GM12865 (cell line): ENCODE measurements at regions not wholly inside any gene's neighbourhood (a gene's known extent, or its start where the extent isn't known, plus 50 kb on each side); places are given as distances from the start of the nearest gene placed in this dataset.

Experiments used
- DNase-seq: peaks from one replicate; pipeline ENCODE4 v3.0.0; 2010; ENCODE audit warnings: low read depth
- H3K4me3 ChIP-seq: 2 replicates; pipeline ENCODE4 v1.5.1; 2011; ENCODE audit warnings: mild to moderate bottlenecking, low read depth, low read length, control low read depth
- TF ChIP-seq, protein P1 (sequence below): IDR thresholded peaks from 2 replicates; pipeline ENCODE4 v1.5.1; 2011; ENCODE audit warnings: low read length, control low read depth, low read depth, inconsistent platforms; ENCODE audit not compliant: insufficient read depth; ENCODE audit errors: missing control alignments

GRCh38 chr5:84578226-84578625 lies 193.5 kb upstream of the EDIL3 start:
- no peak for DNase-seq
- TF ChIP-seq, protein P1, sequence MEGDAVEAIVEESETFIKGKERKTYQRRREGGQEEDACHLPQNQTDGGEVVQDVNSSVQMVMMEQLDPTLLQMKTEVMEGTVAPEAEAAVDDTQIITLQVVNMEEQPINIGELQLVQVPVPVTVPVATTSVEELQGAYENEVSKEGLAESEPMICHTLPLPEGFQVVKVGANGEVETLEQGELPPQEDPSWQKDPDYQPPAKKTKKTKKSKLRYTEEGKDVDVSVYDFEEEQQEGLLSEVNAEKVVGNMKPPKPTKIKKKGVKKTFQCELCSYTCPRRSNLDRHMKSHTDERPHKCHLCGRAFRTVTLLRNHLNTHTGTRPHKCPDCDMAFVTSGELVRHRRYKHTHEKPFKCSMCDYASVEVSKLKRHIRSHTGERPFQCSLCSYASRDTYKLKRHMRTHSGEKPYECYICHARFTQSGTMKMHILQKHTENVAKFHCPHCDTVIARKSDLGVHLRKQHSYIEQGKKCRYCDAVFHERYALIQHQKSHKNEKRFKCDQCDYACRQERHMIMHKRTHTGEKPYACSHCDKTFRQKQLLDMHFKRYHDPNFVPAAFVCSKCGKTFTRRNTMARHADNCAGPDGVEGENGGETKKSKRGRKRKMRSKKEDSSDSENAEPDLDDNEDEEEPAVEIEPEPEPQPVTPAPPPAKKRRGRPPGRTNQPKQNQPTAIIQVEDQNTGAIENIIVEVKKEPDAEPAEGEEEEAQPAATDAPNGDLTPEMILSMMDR: no peak
- no peak overlapping the region for H3K4me3 ChIP-seq

DNA sequence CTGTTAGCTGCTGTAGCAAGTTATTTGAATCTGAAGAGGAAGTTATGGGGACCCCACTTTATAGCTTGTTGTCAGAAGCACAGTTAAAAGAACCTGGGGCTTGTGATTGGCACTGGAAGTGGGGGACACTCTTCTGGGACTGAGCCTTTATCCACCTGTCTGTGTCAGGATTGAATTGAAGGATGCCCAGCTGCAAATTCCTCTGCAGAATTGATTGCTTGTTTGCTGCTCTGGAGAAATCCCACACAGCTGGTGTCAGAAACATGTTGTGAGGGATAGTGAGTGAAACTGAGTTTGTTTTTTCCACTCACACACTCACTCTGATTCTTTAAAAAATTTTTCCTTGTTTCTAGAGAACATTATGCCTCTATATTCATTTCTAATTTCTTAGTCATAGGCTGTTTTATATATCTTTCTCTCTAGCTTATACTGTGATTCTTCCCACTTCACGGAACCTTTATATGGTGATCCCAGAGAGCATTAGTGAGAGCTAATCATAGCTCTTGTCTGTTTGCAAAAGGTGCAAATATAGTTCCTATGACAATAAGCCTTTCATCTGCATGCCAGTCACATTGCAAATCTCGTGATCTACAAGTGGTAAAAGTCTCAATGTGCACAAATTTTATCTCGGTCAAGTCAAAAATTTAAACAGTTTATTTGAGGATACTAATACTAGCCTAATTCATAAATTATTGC lies 188.5 kb upstream of the EDIL3 start:
- no peak for DNase-seq
- no peak overlapping the region for H3K4me3 ChIP-seq
- TF ChIP-seq, protein P1: no peak

GRCh38 chr5:84569307-84569706 lies 184.6 kb upstream of the EDIL3 start:
- H3K4me3 ChIP-seq: no peak overlapping the region
- TF ChIP-seq, protein P1: no peak
- DNase-seq: no peak

GRCh38 chr5:84568171-84568570 lies 183.5 kb upstream of the EDIL3 start:
- TF ChIP-seq, protein P1: no peak
- no peak overlapping the region for H3K4me3 ChIP-seq
- DNase-seq: no peak

- no peak for DNase-seq
- TF ChIP-seq, protein P1: no peak
- H3K4me3 ChIP-seq: no peak overlapping the region
These were observed 181.2 kb upstream of the EDIL3 start for GRCh38 chr5:84565866-84566265.

- H3K4me3 ChIP-seq: no peak overlapping the region
- TF ChIP-seq, protein P1: no peak
- DNase-seq: no peak
These were observed 179.8 kb upstream of the EDIL3 start for GRCh38 chr5:84564321-84565075.
